NCI-H2196 (cell line): ENCODE measurements at regions not wholly inside any gene's neighbourhood (a gene's known extent, or its start where the extent isn't known, plus 50 kb on each side); places are given as distances from the start of the nearest gene placed in this dataset.

ENCODE experiments used
- DNase-seq: peaks from one replicate; lab custom pipeline; 2025; ENCODE audit not compliant: unreplicated experiment; lab: John Stamatoyannopoulos, UW

DNA sequence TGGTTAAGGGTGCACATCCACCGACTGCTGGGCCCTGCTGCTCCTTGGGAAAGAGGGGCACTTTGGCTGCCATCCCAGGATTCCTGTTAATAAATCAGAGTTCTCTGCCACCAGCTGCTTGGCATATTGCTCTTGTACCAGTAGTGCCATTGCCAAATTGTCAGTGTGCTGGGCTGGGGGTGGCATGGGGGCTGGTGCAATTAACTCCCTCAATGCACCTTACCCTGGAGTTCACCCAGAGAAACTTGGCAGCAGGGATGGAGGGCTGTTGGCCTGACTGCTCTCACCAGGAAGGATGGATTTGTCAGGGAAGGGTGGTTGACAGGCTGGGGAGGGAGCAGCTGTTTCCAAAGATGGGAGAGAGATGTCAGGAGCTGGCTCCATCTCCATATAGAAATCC lies 94.6 kb upstream of the SKOR2 start:
- no peak for DNase-seq

DNA sequence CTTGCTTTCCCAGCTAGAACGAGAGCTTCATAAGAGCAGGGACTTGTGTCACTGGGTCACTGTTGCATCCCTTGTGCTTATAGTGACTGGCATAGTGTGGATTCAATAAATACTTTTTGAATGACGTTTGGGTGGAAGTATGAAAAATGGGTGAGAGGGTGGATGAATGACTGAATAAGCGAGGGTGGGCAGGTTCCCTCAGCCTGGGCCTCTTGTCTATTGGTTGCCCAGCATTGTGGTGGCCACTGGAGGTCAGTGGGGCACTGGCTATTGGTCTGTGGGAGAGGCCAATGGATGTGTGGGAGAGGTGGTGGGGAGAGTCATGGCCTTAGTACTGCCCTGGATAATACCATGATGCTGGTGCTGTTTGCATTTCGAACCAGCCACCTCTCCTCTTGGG lies 93.8 kb upstream of the SKOR2 start:
- DNase-seq: no peak

DNA sequence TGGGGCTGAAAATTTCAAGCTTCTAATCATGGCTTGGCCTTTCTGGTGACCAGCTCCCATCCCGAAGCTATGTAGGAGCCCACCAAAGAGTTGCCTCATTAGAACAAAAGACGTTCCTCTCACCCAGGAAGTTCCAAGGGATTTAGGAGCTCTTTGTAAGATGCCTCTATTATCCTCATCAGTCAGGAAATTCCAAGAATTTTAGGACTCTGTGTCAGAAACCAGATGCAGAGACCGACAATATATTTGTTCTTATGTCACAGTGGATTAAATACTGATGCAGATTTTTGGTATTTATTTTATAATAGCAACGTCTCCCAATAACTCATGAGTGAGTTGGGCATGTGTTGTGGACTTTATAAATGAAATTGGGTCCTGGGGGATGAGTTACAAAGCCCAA lies 91.8 kb upstream of the SKOR2 start:
- no peak for DNase-seq

GRCh38 chr18:47342566-47342965 lies 91.1 kb upstream of the SKOR2 start:
- no peak for DNase-seq

GRCh38 chr18:47341678-47342077 lies 90.2 kb upstream of the SKOR2 start:
- no peak for DNase-seq

GRCh38 chr18:47334966-47335365 lies 83.5 kb upstream of the SKOR2 start:
- DNase-seq: no peak

DNA sequence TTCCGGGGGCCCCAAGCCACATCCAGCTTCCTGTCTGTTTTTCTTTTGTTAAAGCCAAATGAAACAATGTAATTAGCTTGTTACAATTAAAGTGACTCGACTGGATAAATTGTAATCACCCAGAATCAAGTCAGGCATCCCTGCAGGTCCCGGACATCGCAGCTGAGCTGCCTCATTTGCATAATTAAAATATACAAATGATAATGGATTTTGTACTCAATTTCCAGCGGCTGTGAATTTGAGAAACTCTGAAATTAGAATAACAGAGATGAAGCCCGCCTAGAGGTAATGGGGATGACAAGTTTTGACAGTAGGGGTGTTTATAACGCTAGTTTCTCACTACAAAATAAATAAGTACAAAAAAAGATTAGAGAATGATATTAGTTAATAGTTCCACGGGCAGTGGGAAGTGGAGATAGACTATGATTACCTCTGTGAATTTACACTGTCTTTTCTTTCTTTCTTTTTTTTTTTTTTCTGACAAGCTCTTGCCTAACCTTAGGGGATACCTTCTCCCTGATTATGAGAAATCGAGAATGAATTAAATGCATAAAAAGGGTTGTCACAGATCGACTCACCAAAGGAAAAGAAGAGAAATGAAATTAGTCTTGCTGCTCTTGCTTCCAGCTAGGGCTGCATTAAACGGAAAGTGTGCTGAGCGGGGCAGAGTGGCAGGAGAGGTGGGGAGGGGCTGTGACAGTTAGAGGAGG lies 82.6 kb upstream of the SKOR2 start:
- DNase-seq: no peak

DNA sequence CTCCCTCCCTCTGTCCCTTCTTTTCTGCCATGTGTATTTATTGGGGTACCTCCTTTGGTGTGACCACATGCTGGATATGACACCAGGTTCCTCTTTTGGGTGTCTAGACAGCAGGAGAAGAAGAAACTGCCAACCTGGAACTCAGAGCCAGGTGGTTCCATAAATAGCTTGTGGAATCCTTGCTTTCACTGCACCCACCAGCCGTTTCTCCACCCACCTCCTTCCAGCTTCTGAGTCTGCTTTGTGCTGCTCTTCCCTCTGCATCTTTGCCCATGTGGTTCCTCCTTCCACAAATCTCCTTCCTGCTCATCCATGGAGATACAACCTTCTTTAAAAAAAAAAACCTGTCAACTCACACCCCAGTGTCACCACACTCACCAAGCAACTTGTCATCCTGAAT lies 80.2 kb upstream of the SKOR2 start:
- no peak for DNase-seq

GRCh38 chr18:47331026-47331425 lies 79.6 kb upstream of the SKOR2 start:
- no peak for DNase-seq

DNA sequence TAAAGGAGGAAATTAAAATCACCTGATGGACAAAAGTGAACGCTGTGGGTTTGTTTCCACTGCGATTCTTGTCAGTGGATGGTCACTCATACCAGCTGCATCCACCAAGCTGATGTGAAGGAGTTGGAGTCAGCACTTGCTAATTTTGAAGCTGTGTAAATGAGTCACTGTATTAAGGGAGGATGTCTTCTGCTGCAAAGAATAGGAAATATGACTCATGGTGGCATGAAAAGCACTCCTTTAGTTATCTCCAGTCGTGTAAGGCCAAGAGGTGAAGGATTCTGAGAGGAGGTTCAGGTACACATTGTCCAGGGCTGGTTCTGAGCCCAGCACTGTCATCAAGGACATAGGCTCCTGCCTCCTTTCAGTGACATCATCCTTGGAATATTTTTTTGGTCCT lies 71.7 kb upstream of the SKOR2 start:
- DNase-seq: no peak

GRCh38 chr18:47321815-47322214 lies 70.4 kb upstream of the SKOR2 start:
- no peak for DNase-seq

GRCh38 chr18:47317824-47318508 lies 66.5 kb upstream of the SKOR2 start:
- no peak for DNase-seq

DNA sequence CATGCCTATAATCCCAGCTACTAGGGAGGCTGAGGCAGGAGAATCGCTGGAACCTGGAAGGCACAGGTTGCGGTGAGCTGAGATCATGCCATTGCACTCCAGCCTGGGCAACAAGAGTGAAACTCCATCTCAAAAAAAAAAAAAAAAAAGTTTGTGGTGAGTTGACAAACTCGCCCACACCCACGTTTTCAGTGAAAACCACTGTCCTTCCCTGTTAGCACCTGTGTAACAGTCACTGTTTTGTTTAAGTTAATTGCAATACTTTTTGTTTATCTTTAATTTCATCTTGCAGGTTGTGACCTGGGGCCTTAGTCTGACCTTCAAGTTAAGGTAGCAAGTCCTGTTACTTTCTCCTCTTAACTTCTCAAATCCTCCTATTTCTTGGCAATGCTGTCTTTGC lies 65.5 kb upstream of the SKOR2 start:
- DNase-seq: no peak

DNA sequence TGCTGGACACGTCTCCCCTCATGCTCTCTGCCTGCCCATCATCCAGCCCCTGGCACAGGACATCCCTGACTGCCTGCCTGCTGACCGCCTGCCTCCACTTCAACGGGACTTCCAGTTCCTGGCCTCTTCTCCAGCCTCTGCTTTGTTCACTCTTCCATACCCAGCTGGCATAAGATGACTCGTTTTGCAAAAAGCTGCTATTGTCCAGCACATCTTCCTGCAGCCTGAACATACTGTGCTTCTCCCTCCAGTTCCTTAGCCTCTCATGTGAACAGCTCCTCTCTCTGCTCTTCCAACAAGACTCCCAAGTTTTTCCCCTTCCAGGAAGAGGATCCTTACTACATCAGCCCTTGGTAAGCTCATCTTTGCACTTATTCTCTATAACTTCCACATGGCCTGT lies 62.4 kb upstream of the SKOR2 start:
- DNase-seq: no peak

GRCh38 chr18:47311585-47311984 lies 60.1 kb upstream of the SKOR2 start:
- no peak for DNase-seq
